ENCODE measurements at regions not wholly inside any gene's neighbourhood (a gene's known extent, or its start where the extent isn't known, plus 50 kb on each side); places are given as distances from the start of the nearest gene placed in this dataset.

DNA sequence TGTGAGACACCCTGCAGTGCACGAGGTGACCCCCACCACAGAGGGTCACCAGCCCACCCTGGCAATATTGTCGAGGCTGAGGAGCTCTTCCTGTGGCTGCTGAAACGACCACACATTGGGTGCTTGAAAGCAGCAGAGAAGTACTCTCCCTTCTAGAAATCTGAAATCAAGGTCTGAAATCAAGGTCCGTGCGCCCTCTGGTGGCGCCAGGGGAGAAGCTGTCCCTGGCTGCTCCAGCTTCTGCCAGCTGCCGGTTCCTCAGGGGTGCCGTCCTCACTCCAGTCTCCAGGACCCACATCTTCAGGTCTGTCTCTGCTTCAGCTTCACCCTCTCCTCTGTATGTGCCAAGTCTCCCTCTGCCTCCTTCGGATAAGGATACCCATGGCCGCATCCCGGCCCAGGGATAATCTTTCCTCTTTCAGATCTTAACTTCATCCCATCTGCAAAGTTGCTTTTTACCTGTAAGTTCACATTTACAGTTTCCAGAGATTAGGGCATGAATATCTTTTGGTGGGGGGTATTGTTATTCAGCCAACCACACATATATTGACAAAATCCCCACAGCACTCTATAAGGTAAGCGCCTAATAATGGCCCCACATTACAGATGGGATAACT lies 108.3 kb upstream of the PHACTR3 start:
- Histone ChIP-seq H3K27me3 (ENCODE audit: control insufficient read depth in 2 of 2, insufficient read depth in 2 of 2, low read length in 2 of 2) (peaks cover 12 to 33% of the 10 kb centered on the region in 2 experiments; a peak in 4 of 5 replicates), H4K20me1 (replicated peaks; ENCODE audit: control insufficient read depth, insufficient read depth, low read length) (0 out of 2 replicates have a peak, but pooled peaks cover 4% of the 10 kb centered on the region), H2AFZ (ENCODE audit: low read depth, low read length) (no peak overlapping the region), H3K79me2 (ENCODE audit: control insufficient read depth, insufficient read depth, low read length) (no peaks in the 10 kb centered on the region), H3K4me2 (ENCODE audit: insufficient read depth, low read length) (no peak overlapping the region), H3K9ac (ENCODE audit: insufficient read depth in 1 of 2, low read depth in 2 of 2, low read length in 2 of 2) (no peak overlapping the region), H3K4me1 (replicated peaks in 1 of 2; ENCODE audit: control insufficient read depth in 2 of 2, insufficient read depth in 2 of 2, low read length in 2 of 2) (no peaks in the 10 kb centered on the region), H3K4me3 (no peak overlapping the region), H3K36me3 (ENCODE audit: control insufficient read depth, insufficient read depth, low read length) (no peaks in the 10 kb centered on the region), H3K9me3 (replicated peaks; ENCODE audit: control insufficient read depth, insufficient read depth, low read depth, low read length) (no peaks in the 10 kb centered on the region), H3K9me1 (ENCODE audit: control insufficient read depth, insufficient read depth, low read length) (no peaks in the 10 kb centered on the region), H3K27ac (ENCODE audit: extremely low read depth, low read depth, low read length) (no peak overlapping the region)
- FAIRE-seq (peak; percentile 80), DNase-seq (ENCODE audit: extremely low read depth in 1 of 4, low spot score in 3 of 4) (peak; percentile 67 to 78 (median 72)), ATAC-seq (peak; percentile 90)
- WGBS (ENCODE audit: insufficient coverage, low coverage, missing lambda C conversion rate): 3% methylated on average over 11 of the region's 12 CpGs
- BruUV-seq (replicated peaks): no TSS peak
- intact Hi-C loops (cut with micrococcal nuclease) (no loop called here), in situ Hi-C loops (cut with MboI) (no loop called here)
- POLR2A ChIA-PET: no interaction called here
- CTCF ChIA-PET (ENCODE audit: low intra/inter-chr PET ratio): interaction anchor here (0.7 to 1.5 kb wide), 3 partner anchors 408 to 627 kb away, joined by 3 read pairs; no protein-coding TSS in a partner anchor
- TF ChIP-seq STAG1 (CRISPR knock-in tag; IDR thresholded peaks at IDR 0.05; ENCODE audit: borderline replicate concordance) (peak; percentile 43; the same call in 1 of the 2 replicates), BCL6 (CRISPR knock-in tag; IDR thresholded peaks at IDR 0.05) (no peak), SMC3 (conservative IDR thresholded peaks at IDR 0.05; ENCODE audit: insufficient read depth, low read depth, low read length) (peak; percentile 67), NRF1 (conservative IDR thresholded peaks at IDR 0.05 in 1 of 2, IDR thresholded peaks at IDR 0.05 in 1 of 2) (no peak), RAD21 (CRISPR knock-in tag; conservative IDR thresholded peaks at IDR 0.05 in 1 of 2, IDR thresholded peaks at IDR 0.05 in 1 of 2) (peak; percentile 34 to 65), GATA2 (CRISPR knock-in tag; IDR thresholded peaks at IDR 0.05) (peak; percentile 48; the same call in 1 of the 2 replicates)
- TF ChIP-seq, protein P1, sequence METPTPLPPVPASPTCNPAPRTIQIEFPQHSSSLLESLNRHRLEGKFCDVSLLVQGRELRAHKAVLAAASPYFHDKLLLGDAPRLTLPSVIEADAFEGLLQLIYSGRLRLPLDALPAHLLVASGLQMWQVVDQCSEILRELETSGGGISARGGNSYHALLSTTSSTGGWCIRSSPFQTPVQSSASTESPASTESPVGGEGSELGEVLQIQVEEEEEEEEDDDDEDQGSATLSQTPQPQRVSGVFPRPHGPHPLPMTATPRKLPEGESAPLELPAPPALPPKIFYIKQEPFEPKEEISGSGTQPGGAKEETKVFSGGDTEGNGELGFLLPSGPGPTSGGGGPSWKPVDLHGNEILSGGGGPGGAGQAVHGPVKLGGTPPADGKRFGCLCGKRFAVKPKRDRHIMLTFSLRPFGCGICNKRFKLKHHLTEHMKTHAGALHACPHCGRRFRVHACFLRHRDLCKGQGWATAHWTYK (CRISPR knock-in tag; IDR thresholded peaks at IDR 0.05): no peak
- TF ChIP-seq, protein P2, sequence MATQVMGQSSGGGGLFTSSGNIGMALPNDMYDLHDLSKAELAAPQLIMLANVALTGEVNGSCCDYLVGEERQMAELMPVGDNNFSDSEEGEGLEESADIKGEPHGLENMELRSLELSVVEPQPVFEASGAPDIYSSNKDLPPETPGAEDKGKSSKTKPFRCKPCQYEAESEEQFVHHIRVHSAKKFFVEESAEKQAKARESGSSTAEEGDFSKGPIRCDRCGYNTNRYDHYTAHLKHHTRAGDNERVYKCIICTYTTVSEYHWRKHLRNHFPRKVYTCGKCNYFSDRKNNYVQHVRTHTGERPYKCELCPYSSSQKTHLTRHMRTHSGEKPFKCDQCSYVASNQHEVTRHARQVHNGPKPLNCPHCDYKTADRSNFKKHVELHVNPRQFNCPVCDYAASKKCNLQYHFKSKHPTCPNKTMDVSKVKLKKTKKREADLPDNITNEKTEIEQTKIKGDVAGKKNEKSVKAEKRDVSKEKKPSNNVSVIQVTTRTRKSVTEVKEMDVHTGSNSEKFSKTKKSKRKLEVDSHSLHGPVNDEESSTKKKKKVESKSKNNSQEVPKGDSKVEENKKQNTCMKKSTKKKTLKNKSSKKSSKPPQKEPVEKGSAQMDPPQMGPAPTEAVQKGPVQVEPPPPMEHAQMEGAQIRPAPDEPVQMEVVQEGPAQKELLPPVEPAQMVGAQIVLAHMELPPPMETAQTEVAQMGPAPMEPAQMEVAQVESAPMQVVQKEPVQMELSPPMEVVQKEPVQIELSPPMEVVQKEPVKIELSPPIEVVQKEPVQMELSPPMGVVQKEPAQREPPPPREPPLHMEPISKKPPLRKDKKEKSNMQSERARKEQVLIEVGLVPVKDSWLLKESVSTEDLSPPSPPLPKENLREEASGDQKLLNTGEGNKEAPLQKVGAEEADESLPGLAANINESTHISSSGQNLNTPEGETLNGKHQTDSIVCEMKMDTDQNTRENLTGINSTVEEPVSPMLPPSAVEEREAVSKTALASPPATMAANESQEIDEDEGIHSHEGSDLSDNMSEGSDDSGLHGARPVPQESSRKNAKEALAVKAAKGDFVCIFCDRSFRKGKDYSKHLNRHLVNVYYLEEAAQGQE (IDR thresholded peaks at IDR 0.05; ENCODE audit: borderline replicate concordance): peak; percentile 23; the same call in 1 of the 2 replicates
- TF ChIP-seq, protein P2 (CRISPR knock-in tag; IDR thresholded peaks at IDR 0.05; ENCODE audit: low read depth): no peak
- TF ChIP-seq, protein P3, sequence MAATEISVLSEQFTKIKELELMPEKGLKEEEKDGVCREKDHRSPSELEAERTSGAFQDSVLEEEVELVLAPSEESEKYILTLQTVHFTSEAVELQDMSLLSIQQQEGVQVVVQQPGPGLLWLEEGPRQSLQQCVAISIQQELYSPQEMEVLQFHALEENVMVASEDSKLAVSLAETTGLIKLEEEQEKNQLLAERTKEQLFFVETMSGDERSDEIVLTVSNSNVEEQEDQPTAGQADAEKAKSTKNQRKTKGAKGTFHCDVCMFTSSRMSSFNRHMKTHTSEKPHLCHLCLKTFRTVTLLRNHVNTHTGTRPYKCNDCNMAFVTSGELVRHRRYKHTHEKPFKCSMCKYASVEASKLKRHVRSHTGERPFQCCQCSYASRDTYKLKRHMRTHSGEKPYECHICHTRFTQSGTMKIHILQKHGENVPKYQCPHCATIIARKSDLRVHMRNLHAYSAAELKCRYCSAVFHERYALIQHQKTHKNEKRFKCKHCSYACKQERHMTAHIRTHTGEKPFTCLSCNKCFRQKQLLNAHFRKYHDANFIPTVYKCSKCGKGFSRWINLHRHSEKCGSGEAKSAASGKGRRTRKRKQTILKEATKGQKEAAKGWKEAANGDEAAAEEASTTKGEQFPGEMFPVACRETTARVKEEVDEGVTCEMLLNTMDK (IDR thresholded peaks at IDR 0.05; ENCODE audit: borderline replicate concordance, insufficient read depth, low read depth, low read length, poor library complexity, severe bottlenecking): peak; percentile 42

Measured in K562 (cell line).